ENCODE measurements at regions not wholly inside any gene's neighbourhood (a gene's known extent, or its start where the extent isn't known, plus 50 kb on each side); places are given as distances from the start of the nearest gene placed in this dataset.
"Not testable (repeated sequence)": the region's sequence is repeated elsewhere in the genome, so short reads cannot be mapped to it uniquely, and the experiment has no call there.

- DNase-seq (ENCODE audit: low read depth in 2 of 2): no peak
Observed at GRCh38 chr13:23067129-23067528, 113.7 kb upstream of the SGCG start.

- no peak for DNase-seq (ENCODE audit: low read depth in 2 of 2)
Observed at GRCh38 chr13:23069566-23069965, 111.2 kb upstream of the SGCG start.

DNA sequence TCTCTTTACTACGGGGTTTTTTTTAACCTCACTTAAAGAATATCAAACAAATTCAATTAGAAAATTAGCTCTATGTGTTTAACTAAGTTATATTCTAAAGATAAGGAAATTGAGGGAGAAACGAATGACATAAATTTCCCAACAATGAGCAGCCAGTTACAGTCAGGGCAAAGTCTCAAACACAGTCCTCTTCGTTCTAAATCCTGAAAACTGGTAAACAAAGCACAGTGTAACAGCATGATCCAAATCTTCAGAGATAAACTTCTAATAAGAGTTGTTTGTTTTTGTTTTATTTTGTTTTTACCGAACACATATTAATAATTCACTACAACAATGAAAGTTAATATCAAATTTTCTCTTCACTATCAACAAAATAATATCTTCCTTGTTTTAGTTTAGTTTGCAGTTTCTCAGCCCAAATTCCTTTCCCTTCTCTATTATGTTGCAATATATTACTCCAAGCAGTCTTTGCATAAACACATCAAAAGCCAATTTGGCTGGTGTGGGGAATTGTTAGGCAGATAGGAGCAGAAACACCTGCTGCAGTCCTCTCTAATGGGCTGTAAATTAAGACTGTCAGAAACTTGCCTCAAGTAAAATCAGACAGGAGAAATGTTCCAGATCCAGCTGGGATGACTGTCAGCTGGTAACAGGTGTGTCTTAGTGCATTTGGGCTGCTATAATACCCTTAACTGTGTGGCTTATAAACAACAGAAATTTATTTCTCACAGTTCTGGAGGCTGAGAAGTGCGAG lies 106.5 kb upstream of the SGCG start:
- DNase-seq (ENCODE audit: low read depth in 2 of 2): no peak

- no peak for DNase-seq (ENCODE audit: low read depth in 2 of 2)
Observed at GRCh38 chr13:23081220-23081619, 99.6 kb upstream of the SGCG start.

- no peak for DNase-seq (ENCODE audit: low read depth in 2 of 2)
Observed at GRCh38 chr13:23081901-23082300, 98.9 kb upstream of the SGCG start.

- no peak for DNase-seq (ENCODE audit: low read depth in 2 of 2)
Observed at GRCh38 chr13:23086968-23087623, 93.7 kb upstream of the SGCG start.

DNA sequence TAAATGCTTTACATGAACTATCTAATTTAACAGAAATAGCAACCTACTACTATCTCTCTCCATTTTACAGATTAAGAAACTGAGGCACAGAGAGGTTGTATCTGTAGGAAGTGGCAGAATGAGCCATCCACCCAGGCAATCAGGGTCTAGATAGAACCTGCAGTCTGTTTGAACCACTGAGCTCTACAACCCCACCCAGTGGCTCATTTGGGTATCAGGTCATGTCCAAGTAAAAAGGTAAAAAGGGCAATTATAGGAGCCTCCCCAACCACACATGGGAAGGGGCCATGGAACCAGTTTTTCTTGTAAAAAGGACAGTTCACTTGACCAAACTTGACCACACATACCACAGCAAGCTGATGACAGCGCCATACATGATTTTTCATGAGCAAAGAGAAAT lies 92.9 kb upstream of the SGCG start:
- DNase-seq (ENCODE audit: low read depth in 2 of 2): no peak

- no peak for DNase-seq (ENCODE audit: low read depth in 2 of 2)
Observed at GRCh38 chr13:23098161-23098907, 82.4 kb upstream of the SGCG start.

GRCh38 chr13:23105051-23105450 lies 75.7 kb upstream of the SGCG start:
- DNase-seq (ENCODE audit: low read depth in 2 of 2): no peak

GRCh38 chr13:23107665-23108064 lies 73.1 kb upstream of the SGCG start:
- no peak for DNase-seq (ENCODE audit: low read depth in 2 of 2)

DNA sequence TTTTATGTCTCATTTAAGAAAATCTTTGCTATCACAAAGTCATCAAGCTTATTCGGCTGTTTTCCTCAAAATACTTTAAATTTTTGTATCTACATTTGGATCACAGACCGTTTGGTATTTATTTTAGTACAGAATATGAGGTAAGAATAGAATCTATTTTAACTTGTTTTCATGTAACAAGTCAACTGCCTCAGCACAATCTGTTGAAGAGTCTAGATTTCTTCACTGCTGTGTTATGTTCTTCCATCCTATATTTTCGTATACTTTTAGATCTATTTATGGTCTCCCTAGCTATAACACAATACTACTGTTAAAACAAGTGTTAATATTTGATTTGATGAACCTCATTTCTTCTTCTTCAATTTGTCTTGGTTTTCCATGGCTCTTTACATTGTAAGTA lies 61.6 kb upstream of the SGCG start:
- DNase-seq (ENCODE audit: low read depth in 2 of 2): no peak

DNA sequence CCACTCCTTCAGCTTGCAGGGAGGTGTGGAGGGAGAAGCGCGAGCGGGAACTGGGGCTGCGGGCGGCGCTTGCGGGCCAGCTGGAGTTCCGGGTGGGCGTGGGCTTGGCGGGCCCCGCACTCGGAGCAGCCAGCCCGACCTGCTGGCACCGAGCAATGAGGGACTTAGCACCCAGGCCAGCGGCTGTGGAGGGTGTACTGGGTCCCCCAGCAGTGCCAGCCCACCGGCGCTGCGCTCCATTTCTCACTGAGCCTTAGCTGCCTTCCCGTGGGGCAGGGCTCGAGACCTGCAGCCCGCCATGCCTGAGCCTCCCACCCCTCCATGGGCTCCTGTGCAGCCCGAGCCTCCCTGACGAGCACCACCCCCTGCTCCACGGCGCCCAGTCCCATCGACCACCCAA lies 53.2 kb upstream of the SGCG start:
- DNase-seq (ENCODE audit: low read depth in 2 of 2): not testable (repeated sequence)

DNA sequence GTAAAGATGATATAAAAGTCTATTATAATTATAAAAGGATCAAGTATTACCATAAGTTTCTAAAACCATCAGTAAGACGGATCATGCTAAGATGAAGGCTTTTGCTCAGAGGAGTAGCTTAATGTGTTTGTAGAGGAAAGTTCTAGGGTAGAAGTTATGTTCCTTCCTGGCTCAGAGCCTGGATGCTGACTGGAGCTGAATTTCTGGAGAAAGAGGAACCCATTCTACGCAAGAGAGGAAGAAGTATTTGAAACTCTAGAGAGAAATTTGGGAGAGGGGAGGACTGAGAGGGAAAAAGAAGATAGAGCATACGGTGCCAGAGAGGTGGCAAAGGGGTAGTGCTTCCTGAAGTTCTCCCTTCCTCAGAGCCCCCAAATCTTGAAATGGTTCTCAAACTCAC lies 51.4 kb upstream of the SGCG start:
- no peak for DNase-seq (ENCODE audit: low read depth in 2 of 2)
